ENCODE measurements at regions not wholly inside any gene's neighbourhood (a gene's known extent, or its start where the extent isn't known, plus 50 kb on each side); places are given as distances from the start of the nearest gene placed in this dataset.

DNA sequence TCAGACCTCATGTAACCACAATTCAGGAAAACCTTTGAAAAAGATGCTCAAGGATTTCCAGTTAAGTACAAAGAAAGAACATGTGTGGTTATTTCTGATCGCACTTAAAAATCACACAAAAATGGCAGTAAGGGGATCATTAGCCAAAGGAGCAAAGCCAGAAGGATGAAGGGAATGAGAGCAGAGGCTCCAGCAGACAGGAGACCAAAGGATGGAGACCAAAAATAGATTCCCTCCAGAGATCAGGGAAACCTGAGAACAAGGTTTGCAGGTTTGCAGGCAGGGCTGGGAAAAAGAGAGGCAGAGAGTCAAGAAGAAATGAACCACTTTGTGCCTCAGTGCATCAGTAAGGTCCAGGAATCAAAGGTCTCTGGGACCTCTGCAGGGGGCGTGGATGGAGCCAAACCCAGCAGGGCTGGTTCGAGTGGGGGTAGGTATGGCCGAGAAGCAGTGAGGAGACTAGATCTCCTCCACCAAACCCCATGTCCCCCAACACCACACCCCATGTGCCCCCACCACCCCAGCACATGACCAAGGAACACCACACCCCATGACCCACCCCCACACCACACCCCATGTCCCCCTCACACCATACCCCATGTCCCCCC, 98.5 kb upstream of the GPC1 start:
- Mint-ChIP-seq H3K4me3 (no peak overlapping the region), H3K36me3 (ENCODE audit: insufficient read depth) (no peaks in the 10 kb centered on the region), H3K9me3 (peaks cover 7% of the 10 kb centered on the region), H3K27me3 (ENCODE audit: low read depth) (peaks cover 39% of the 10 kb centered on the region), H3K4me1 (ENCODE audit: low read depth) (no peaks in the 10 kb centered on the region)
- DNase-seq: no peak
- ATAC-seq: no peak

DNA sequence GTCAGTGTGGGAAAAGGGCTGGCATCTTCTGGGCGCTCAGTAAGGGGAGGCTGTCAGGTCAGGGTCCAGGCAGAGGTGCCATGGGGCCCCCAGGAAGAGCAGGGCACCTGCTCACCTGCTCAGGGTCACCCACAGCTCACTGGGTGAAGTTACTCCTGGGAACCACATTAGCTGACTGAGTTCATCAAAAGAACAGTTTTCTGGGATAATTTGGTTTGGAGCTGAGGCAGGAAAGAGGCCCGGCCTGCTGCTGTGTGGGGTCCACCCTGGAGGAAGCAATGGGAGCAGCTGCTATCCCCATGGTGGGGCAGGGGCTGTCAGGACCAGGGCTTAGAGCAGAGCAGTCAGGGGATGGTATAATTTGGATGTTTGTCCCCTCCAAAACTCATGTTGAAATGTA, 97.2 kb upstream of the GPC1 start:
- Mint-ChIP-seq H3K4me3 (no peak overlapping the region), H3K4me1 (ENCODE audit: low read depth) (no peaks in the 10 kb centered on the region), H3K27me3 (ENCODE audit: low read depth) (peaks cover 34% of the 10 kb centered on the region), H3K9me3 (no peaks in the 10 kb centered on the region), H3K36me3 (ENCODE audit: insufficient read depth) (no peaks in the 10 kb centered on the region)
- DNase-seq: no peak
- no peak for ATAC-seq

DNA sequence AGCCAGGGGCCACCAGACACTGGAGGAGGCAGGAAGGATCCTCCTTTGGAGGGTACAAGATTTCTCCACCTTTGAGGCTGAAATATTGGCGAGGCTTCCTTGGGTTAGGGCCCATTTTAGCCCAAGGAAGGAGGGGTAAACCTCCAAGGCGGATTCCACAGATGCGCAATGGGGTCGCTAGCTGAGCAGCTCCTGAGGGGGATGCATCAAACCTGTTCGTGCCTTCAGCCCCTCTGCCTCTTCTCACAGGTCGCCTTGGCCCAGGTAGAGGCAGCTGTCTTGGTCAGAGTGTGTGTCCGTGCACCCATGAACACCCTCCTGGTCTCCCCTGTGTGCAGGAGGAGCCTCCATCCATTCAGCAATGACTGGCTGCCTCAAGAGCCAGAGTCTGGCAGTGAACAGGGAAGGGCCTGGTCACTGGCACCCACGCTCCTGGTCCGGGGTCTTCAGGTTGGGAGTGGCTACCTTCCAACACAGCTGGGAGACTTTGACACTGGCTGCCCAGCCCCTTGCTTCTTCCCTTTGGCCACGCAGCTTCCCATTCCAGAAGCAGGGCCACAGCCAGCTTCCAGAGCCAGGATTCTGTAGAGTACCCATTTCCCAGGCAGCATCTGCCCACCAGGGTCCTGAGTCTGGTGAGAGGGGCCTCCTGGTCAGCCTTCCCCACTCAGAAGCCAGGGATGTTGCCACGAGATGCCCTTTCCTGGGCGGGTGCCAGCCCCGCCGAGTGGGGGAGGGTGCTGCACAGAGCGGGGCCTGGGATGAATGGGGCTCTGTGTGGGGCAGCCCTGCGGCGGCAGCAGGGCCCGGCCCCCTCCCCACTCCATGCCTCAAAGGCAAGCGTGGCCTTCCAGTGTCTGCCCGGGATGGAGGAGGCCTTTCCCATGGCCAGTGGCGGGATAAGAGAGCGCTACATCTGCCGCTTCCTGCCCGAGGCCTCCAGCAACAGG, 95.8 kb upstream of the GPC1 start:
- no peaks in the 10 kb centered on the region for H3K9me3 Mint-ChIP-seq
- DNase-seq (no peak), ATAC-seq (no peak)
- H3K36me3 Mint-ChIP-seq (ENCODE audit: insufficient read depth): no peaks in the 10 kb centered on the region
- no peaks in the 10 kb centered on the region for H3K4me1 Mint-ChIP-seq (ENCODE audit: low read depth)
- no peak overlapping the region for H3K4me3 Mint-ChIP-seq
- peaks cover 26% of the 10 kb centered on the region for H3K27me3 Mint-ChIP-seq (ENCODE audit: low read depth)

DNA sequence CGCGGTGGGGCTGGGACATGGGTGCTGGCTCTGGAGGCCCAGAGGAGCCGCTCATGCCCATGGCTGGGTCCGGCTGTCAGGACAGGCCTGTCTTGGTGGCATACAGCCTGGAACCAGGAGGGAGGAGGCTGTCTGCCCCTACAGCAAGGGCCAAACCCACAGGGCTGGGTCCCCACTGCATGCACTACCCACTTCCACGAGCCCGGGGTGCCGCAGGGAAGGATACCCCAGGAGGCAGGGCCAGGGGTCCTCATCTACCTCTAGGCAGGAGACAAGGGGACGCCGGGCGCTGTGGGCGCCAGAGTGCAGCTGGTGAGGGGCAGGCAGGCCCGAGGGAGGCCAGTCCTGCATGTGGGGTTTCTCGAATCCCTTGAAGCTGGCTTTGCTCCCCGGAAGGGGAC, 95.1 kb upstream of the GPC1 start:
- no peaks in the 10 kb centered on the region for H3K36me3 Mint-ChIP-seq (ENCODE audit: insufficient read depth)
- no peak overlapping the region for H3K4me3 Mint-ChIP-seq
- ATAC-seq: no peak
- no peaks in the 10 kb centered on the region for H3K9me3 Mint-ChIP-seq
- DNase-seq: no peak
- no peaks in the 10 kb centered on the region for H3K4me1 Mint-ChIP-seq (ENCODE audit: low read depth)
- H3K27me3 Mint-ChIP-seq (ENCODE audit: low read depth): peaks cover 23% of the 10 kb centered on the region

DNA sequence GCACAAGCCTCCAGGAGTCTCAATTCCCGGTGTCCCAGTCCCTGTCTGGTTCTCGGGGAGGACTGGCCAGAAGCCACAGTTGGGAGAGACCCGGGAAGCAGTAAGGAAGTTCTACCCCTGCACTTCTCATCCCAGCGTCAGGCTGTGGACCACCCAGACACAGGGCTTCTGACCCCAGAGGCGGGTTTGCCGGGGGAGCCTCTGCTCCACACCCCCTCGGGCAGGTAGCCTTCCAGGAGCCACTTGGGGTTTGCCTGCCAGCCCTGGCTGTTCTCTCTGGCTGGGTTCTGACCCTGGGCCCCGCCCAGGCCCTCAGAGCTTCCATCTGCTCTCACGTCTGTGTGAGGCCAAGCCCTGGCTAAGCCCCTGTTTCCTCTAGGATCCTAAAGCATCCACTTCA, 94.4 kb upstream of the GPC1 start:
- DNase-seq: no peak
- Mint-ChIP-seq H3K36me3 (ENCODE audit: insufficient read depth) (no peaks in the 10 kb centered on the region), H3K4me3 (no peak overlapping the region), H3K27me3 (ENCODE audit: low read depth) (peaks cover 18% of the 10 kb centered on the region), H3K4me1 (ENCODE audit: low read depth) (no peaks in the 10 kb centered on the region), H3K9me3 (no peaks in the 10 kb centered on the region)
- no peak for ATAC-seq

DNA sequence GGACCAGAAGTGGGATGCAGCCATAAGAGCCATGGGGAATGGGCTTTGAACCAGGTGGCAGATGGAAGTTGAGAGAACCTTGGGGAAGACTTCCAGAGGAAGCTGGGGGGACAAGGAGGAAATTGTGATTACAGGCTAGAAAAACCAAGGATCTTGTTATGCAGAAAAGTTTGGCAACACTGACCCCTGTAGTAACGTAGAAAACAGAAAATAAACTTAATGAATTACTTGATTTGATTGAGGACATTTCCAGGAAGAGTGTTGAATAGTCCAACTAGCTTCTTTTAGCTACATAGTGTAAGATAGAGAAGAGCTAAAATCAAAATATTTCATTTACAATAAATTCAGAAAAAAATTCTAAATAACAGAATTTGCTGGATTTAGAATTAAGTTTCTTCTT, 91.9 kb upstream of the GPC1 start:
- Mint-ChIP-seq H3K4me1 (ENCODE audit: low read depth) (no peaks in the 10 kb centered on the region), H3K36me3 (ENCODE audit: insufficient read depth) (no peaks in the 10 kb centered on the region), H3K27me3 (ENCODE audit: low read depth) (peaks cover 9% of the 10 kb centered on the region), H3K9me3 (no peaks in the 10 kb centered on the region), H3K4me3 (no peak overlapping the region)
- ATAC-seq (no peak), DNase-seq (no peak)

DNA sequence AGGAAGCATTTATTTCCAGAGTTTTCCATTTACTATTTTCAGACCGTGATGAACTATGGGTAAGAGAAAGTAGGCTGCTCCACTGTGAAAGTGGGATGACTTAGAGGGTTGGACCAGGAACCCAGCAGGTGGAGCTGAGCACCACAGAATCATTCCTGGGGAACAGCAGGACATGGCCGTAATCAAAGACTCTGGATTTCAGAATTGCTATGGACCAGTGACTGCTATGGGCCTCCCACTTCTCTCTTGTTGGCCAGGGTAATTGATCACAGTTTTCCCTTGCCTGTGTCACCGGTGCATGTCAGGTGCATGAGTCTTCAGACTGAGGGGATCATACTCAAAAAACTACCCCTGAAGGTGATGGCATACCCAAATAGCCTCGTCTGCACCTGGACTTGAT, 90.6 kb upstream of the GPC1 start:
- no peaks in the 10 kb centered on the region for H3K4me1 Mint-ChIP-seq (ENCODE audit: low read depth)
- DNase-seq (no peak), ATAC-seq (no peak)
- no peaks in the 10 kb centered on the region for H3K9me3 Mint-ChIP-seq
- peaks cover 6% of the 10 kb centered on the region for H3K27me3 Mint-ChIP-seq (ENCODE audit: low read depth)
- H3K4me3 Mint-ChIP-seq: no peak overlapping the region
- no peaks in the 10 kb centered on the region for H3K36me3 Mint-ChIP-seq (ENCODE audit: insufficient read depth)

DNA sequence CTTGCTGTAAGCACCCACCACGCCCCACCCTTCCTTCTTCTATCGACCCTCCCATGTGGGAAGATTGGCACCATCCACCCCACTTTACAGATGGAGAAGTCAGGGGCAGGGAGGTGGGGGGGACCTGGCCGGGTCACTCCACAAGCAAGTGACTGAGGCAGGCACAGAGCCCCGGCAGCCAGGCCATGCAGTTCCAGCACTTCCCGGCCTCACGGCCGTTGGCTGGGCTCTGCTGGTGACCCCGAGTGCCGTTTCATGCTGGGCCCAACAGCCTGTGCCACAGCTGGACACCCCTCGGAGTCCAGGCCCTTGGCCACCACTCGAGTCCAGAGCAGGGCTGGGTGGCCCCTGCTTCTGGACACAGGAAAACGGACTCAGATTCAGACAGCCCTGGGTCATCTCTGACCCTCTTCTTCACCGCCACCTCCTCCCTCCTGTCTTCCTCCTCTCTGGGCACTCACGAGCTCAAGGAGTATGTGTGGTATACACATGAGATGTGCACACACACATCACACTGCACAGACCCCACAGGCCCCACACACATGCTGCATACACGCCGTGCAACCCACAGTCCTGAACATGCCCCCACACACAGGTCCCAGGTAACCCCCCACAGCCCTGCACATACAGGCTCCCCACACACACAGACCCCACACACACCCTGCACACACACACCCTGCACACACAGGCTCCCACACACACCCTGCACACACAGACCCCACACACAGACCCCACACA, 89.3 kb upstream of the GPC1 start:
- Mint-ChIP-seq H3K27me3 (ENCODE audit: low read depth) (peaks cover 7% of the 10 kb centered on the region), H3K4me3 (no peak overlapping the region), H3K9me3 (no peaks in the 10 kb centered on the region), H3K4me1 (ENCODE audit: low read depth) (no peaks in the 10 kb centered on the region), H3K36me3 (ENCODE audit: insufficient read depth) (no peaks in the 10 kb centered on the region)
- ATAC-seq (no peak), DNase-seq (no peak)

DNA sequence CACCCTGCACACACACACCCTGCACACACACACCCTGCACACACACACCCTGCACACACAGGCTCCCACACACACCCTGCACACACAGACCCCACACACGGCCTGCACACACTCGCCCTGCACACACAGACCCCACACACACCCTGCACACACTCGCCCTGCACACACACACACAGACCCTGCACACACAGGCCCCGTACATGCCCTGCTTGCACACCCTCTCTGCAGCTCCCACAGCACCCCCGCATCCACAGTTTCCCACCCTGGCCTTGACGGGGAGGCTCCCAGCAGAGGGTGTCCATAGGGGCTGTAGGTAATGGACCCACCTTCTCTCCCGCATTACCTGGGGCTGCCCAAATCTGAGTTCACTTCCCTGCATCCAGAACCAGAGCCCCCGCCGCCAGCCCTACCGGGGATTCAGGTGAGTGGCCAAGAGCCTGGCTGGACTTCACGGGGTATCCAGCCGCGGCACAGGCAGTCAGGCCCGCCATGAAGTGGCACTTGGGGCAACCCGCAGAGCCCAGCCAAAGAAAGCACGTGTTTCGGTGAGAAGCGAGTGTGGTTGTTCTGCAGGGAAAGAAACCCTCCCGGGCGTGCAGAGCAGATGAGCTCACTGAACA, 88.6 kb upstream of the GPC1 start:
- ATAC-seq (no peak), DNase-seq (no peak)
- no peaks in the 10 kb centered on the region for H3K36me3 Mint-ChIP-seq (ENCODE audit: insufficient read depth)
- H3K4me1 Mint-ChIP-seq (ENCODE audit: low read depth): no peaks in the 10 kb centered on the region
- H3K27me3 Mint-ChIP-seq (ENCODE audit: low read depth): peaks cover 10% of the 10 kb centered on the region
- no peak overlapping the region for H3K4me3 Mint-ChIP-seq
- H3K9me3 Mint-ChIP-seq: no peaks in the 10 kb centered on the region

DNA sequence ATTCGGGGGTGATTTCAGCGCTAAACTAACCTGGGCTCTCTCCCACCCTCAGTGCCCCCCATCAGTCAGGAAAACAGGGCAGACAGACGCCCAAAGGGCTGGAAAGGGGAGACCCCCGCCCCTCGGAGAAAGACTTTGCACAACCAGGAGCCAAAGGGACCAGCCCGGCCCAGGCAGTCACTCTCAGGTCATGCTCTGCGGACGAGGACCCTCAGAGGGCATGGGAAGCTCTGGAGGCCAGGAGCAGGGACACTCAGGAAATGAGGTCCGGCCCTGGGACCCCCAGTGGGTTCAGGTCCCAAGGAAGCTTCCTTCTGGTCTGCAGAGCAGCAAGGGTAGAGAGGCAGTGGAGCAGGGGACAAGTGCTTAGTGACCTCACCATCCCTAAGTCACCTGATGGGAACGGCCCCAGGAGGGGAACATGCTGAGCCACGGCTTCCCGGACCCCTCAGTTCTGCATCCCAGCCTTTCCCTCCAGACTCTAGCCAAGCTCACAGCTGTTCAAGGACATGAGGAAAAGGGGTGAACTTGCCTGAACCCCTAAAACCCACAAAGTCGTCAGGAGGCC, 88.0 kb upstream of the GPC1 start:
- no peak overlapping the region for H3K4me3 Mint-ChIP-seq
- no peaks in the 10 kb centered on the region for H3K4me1 Mint-ChIP-seq (ENCODE audit: low read depth)
- no peak for ATAC-seq
- no peaks in the 10 kb centered on the region for H3K36me3 Mint-ChIP-seq (ENCODE audit: insufficient read depth)
- DNase-seq: no peak
- H3K27me3 Mint-ChIP-seq (ENCODE audit: low read depth): peaks cover 10% of the 10 kb centered on the region
- H3K9me3 Mint-ChIP-seq: no peaks in the 10 kb centered on the region

DNA sequence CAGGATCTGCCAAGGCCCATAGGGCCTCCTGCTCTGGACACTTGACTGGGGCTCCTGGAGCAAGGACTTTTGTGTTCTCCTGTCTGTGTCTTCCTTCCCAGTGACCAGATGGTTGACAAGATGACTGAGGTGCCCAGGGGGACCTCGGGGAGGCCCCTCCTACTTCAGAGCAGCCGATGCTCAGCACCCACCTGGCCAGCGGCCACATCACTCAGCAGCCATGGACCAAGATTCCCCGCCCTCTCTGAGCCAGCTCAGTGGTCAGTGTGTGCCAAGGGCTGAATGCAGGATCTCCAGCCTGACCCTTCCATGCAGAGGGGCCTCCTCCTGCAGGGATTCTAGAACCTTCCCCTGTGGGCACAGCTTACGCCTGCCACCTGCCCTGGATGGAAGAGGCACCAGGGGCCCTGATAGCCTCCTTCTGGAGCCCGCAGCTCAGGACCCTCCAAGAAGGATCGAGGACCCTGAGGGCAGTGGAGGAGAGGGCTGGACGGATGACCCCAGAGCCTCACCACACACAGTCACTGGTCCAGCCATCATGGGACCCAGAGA, 87.4 kb upstream of the GPC1 start:
- Mint-ChIP-seq H3K4me3 (no peak overlapping the region), H3K36me3 (ENCODE audit: insufficient read depth) (no peaks in the 10 kb centered on the region), H3K4me1 (ENCODE audit: low read depth) (no peaks in the 10 kb centered on the region), H3K27me3 (ENCODE audit: low read depth) (peaks cover 10% of the 10 kb centered on the region), H3K9me3 (no peaks in the 10 kb centered on the region)
- DNase-seq (no peak), ATAC-seq (no peak)

DNA sequence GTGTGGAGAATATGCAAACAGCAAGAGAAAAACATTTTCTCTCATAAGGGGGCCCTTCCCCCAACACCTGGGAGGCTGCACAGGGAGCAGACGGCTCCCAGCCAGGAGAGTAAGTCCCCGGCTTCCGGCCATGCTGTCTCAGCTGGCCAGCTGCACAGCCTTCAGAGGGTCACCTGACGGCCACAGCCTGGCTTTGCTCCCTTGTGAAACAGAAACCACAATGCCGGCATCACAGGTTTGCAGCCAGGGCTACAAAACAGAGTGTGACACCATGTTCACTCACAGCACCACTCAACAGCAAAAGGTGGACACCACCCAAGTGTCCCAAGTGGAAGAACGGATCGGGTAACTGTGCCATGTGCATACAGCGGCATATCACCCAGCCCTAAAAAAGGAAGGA, 86.9 kb upstream of the GPC1 start:
- no peaks in the 10 kb centered on the region for H3K36me3 Mint-ChIP-seq (ENCODE audit: insufficient read depth)
- H3K9me3 Mint-ChIP-seq: no peaks in the 10 kb centered on the region
- H3K4me3 Mint-ChIP-seq: no peak overlapping the region
- DNase-seq (no peak), ATAC-seq (no peak)
- peaks cover 10% of the 10 kb centered on the region for H3K27me3 Mint-ChIP-seq (ENCODE audit: low read depth)
- no peaks in the 10 kb centered on the region for H3K4me1 Mint-ChIP-seq (ENCODE audit: low read depth)

DNA sequence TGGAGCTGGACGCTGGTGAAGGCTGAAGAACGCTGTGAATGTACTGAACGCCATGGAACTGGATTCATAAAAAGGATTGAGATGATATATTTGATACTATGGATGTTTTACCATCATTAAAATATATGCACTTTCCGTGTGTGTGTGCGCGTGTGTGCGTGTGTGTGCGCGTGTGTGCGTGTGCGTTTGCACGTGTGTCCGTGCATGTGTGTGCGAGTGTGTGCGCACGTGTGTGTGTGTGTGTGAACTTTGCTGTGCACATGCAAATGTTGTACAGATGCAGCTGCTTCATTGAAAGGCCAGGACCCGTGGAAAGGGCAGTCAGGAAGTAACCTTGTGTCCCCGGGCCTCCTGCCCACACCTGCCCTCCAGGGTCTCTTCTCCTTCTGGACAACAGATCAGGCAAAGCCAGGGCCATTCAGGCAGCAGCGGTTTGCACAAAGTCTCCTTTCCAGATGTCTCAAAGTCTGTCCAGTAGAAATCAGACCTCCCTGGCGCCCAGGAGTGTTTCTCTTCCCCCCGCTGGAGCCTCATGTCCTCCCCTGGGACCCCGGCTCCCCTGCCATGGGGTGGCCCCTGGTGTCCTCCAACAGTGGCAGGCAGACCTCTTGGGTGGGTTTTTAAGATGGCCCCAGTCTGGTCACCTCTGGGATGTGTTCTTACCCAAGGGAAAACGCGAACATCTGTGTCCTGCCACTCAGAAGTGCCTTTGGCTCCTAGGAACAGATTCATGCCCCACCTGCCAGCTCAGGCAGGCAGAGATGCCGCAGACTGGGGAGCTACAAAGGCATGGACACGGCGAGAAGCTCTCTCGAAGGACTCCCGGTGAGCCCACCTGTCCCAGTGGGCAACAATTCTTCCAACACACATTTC, 86.1 kb upstream of the GPC1 start:
- Mint-ChIP-seq H3K4me3 (no peak overlapping the region), H3K27me3 (ENCODE audit: low read depth) (peaks cover 10% of the 10 kb centered on the region), H3K4me1 (ENCODE audit: low read depth) (no peaks in the 10 kb centered on the region), H3K9me3 (no peaks in the 10 kb centered on the region), H3K36me3 (ENCODE audit: insufficient read depth) (no peaks in the 10 kb centered on the region)
- no peak for ATAC-seq
- DNase-seq: no peak
